T-helper 1 cell treated with Interleukin-12 subunit alpha and Interleukin-12 subunit beta and Interleukin-4 antibody, amounts not matched to agents 30 ng/mL and 1 ng/mL, for 36 hours (primary cell): ENCODE measurements at regions not wholly inside any gene's neighbourhood (a gene's known extent, or its start where the extent isn't known, plus 50 kb on each side); places are given as distances from the start of the nearest gene placed in this dataset.

ENCODE experiments used
- intact Hi-C: fragments of 100-400 bp; cut with micrococcal nuclease; formaldehyde crosslinking; loops from one replicate; pipeline ENCODE4 v1.15.1; 2024

GRCh38 chr5:123690821-123691220 lies 178.8 kb downstream of the CSNK1G3 start:
- intact Hi-C loops = no loop called here

GRCh38 chr5:123681061-123681460 lies 169.1 kb downstream of the CSNK1G3 start:
- intact Hi-C loops = no loop called here

GRCh38 chr5:123673107-123673506 lies 161.1 kb downstream of the CSNK1G3 start:
- intact Hi-C loops = no loop called here

- intact Hi-C loops = no loop called here
Measured at GRCh38 chr5:123671711-123672456, 159.9 kb downstream of the CSNK1G3 start.

GRCh38 chr5:123671042-123671441 lies 159.1 kb downstream of the CSNK1G3 start:
- intact Hi-C loops = no loop called here
